ENCODE measurements at regions not wholly inside any gene's neighbourhood (a gene's known extent, or its start where the extent isn't known, plus 50 kb on each side); places are given as distances from the start of the nearest gene placed in this dataset.

DNA sequence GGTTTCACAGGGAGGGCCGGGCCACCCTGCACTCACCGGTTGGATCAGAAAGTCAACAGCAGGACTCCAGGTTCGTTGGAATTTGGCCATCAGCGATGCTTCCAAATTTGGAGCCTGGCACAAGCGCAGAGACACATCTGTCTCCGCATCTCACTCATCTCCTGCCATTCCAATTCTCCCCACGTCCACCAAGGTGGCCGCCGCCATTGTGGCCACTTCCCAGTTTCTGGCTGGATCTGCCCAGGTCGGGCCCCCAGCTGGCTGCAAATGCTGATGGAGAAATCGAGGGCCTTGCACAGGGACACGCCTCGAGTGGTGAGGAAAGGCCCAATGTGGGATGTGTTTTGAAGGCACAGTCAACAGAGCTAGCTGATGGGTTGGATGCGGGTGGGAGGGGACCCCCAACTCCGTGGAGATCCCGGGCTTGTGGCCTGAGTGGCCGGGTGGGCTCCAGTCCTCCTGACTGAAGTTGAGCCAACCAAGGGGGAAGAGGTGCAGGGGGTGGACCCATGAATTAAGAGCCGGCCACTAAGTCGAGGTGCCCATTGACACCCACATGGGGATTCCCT lies 102.7 kb downstream of the CRYAA start:
- no peak for DNase-seq

DNA sequence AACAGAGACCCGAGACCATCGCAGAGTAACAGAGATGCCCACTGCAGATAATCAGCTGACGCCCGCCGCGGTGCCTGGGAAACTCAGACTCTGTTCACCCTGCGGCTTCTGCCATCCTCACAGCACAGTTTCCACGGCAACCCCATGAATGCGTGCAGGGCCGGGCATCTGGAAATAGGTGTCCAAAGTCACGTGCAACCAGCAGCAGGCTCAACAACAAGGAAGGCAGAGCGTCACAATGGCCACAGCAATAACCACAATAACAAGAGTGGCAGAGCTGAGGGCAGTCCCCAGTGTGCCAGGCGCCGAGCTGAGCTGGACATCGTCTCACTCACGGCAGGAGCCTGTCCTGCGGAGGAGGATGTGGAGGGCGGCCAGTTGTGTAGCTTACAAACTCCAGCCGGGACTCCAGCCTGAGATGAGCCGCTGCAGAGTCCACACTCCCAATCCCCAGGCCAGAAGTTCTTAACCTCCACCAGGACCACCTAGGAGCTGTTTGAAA lies 102.0 kb downstream of the CRYAA start:
- no peak for DNase-seq

- no peak for DNase-seq
These were observed 101.3 kb downstream of the CRYAA start for GRCh38 chr21:43269957-43270705.

- peak; percentile 45 for DNase-seq
These were observed 100.6 kb downstream of the CRYAA start for GRCh38 chr21:43269440-43269839.

DNA sequence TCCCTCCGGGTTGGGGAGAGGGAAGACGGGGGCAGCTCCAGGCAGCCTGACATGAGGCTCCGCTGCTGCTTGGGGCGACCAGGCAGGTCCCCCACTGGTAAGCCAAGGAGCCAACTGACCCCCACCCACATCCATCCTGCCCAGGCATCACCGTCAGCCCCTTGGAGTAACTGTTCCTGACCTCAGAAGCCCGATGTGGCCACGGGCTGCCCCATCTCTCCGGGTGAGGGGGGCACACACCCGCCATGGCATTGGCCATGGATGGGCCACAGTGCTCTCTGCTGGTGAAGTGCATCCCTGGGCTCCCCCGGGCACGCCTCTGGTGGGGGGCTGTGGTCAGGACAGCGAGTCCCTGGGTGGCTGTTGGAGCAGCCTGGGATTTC lies 100.0 kb downstream of the CRYAA start:
- DNase-seq: no peak

DNA sequence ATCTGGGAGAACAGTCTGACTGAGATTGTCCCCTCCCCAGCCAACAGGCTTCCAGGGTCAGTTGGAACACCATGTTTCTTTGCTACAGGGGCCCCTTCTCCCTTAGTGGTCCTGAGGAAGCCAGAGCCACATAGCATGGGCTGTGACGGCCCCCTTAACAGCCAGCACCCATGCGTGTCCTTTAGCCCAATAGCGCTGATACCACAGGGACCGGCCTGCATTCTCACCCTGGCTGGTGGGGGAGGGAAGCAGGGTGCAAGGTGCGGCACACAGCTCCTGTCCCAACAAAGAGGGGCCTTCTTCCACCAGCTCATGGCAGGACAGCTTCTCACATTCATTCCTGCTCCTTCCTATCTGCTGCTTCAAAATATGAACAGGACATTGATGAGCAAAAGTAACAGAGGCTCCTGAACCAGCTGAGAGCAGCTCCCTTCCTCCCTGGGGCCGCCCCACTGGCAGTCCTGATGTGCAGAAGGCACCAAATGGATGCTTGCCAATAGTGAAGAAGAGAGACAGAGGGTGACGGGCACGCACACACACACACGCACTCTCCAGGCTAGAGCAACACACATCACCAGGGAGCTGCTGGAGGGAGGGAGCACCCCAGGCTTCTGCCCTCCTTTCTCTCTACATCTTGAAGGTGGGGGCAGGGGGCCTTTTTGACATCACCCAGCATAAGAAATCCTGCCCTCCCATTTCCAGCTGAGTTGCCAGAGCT lies 99.4 kb downstream of the CRYAA start:
- no peak for DNase-seq

GRCh38 chr21:43267391-43268085 lies 98.7 kb downstream of the CRYAA start:
- DNase-seq: no peak

GRCh38 chr21:43266534-43266933 lies 97.7 kb downstream of the CRYAA start:
- DNase-seq: no peak

DNA sequence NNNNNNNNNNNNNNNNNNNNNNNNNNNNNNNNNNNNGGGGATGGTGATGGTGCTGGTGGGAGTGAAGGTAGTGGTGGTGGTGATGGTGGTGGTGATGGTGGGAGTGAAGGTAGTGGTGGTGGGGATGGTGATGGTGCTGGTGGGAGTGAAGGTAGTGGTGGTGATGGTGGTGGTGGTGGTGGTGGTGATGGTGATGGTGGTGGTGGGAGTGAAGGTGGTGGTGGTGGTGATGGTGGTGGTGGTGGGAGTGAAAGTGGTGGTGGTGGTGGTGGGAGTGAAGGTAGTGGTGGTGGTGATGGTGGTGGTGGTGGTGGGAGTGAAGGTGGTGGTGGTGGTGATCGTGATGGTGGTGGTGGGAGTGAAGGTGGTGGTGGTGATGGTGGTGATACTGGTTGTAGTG lies 93.6 kb downstream of the CRYAA start:
- no peak for DNase-seq
